ENCODE measurements at regions not wholly inside any gene's neighbourhood (a gene's known extent, or its start where the extent isn't known, plus 50 kb on each side); places are given as distances from the start of the nearest gene placed in this dataset.

DNA sequence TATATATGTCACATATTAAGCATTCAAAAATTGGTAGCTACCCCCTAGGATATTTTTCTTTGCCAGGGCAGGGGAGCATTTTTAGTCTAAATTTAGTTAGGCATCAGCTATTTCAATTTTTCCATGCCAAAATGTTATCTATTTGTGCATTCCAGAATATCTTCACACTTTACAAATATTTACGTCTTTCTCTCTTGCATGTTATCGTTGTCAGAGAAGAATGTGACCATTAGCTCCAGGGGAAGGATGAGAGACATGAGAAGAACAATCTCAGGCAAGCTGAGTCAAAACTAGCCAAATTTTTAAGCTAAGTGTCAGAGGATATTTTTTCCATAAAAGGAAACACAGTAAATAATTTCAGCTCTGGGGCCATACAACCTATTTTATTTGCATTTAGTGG, 885.0 kb upstream of the EPHA5 start:
- TF ChIP-seq POLR2AphosphoS5 (IDR thresholded peaks at IDR 0.05; ENCODE audit: low read depth, low read length) (no peak), YY1 (IDR thresholded peaks at IDR 0.05; ENCODE audit: low read depth) (no peak), RAD21 (IDR thresholded peaks at IDR 0.05; ENCODE audit: low read length) (no peak), SIN3A (IDR thresholded peaks at IDR 0.05; ENCODE audit: borderline replicate concordance, low read depth, low read length) (no peak), JUND (IDR thresholded peaks at IDR 0.05) (no peak), MXI1 (IDR thresholded peaks at IDR 0.05; ENCODE audit: low read depth, low read length) (no peak), SMC3 (IDR thresholded peaks at IDR 0.05; ENCODE audit: low read depth, low read length) (no peak), RFX5 (IDR thresholded peaks at IDR 0.05; ENCODE audit: low read length) (no peak), TCF12 (IDR thresholded peaks at IDR 0.05) (no peak), TEAD4 (IDR thresholded peaks at IDR 0.05; ENCODE audit: borderline replicate concordance, insufficient read depth) (no peak)
- TF ChIP-seq, protein P1, sequence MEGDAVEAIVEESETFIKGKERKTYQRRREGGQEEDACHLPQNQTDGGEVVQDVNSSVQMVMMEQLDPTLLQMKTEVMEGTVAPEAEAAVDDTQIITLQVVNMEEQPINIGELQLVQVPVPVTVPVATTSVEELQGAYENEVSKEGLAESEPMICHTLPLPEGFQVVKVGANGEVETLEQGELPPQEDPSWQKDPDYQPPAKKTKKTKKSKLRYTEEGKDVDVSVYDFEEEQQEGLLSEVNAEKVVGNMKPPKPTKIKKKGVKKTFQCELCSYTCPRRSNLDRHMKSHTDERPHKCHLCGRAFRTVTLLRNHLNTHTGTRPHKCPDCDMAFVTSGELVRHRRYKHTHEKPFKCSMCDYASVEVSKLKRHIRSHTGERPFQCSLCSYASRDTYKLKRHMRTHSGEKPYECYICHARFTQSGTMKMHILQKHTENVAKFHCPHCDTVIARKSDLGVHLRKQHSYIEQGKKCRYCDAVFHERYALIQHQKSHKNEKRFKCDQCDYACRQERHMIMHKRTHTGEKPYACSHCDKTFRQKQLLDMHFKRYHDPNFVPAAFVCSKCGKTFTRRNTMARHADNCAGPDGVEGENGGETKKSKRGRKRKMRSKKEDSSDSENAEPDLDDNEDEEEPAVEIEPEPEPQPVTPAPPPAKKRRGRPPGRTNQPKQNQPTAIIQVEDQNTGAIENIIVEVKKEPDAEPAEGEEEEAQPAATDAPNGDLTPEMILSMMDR (IDR thresholded peaks at IDR 0.05), result no peak
- TF ChIP-seq, protein P2, sequence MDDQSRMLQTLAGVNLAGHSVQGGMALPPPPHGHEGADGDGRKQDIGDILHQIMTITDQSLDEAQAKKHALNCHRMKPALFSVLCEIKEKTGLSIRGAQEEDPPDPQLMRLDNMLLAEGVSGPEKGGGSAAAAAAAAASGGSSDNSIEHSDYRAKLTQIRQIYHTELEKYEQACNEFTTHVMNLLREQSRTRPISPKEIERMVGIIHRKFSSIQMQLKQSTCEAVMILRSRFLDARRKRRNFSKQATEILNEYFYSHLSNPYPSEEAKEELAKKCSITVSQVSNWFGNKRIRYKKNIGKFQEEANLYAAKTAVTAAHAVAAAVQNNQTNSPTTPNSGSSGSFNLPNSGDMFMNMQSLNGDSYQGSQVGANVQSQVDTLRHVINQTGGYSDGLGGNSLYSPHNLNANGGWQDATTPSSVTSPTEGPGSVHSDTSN (IDR thresholded peaks at IDR 0.05), result no peak
- TF ChIP-seq, protein P3, sequence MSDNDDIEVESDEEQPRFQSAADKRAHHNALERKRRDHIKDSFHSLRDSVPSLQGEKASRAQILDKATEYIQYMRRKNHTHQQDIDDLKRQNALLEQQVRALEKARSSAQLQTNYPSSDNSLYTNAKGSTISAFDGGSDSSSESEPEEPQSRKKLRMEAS (IDR thresholded peaks at IDR 0.05; ENCODE audit: low read depth), result no peak
- TF ChIP-seq, protein P4, sequence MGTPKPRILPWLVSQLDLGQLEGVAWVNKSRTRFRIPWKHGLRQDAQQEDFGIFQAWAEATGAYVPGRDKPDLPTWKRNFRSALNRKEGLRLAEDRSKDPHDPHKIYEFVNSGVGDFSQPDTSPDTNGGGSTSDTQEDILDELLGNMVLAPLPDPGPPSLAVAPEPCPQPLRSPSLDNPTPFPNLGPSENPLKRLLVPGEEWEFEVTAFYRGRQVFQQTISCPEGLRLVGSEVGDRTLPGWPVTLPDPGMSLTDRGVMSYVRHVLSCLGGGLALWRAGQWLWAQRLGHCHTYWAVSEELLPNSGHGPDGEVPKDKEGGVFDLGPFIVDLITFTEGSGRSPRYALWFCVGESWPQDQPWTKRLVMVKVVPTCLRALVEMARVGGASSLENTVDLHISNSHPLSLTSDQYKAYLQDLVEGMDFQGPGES (IDR thresholded peaks at IDR 0.05; ENCODE audit: low read depth, low read length), result no peak
- TF ChIP-seq, protein P5, sequence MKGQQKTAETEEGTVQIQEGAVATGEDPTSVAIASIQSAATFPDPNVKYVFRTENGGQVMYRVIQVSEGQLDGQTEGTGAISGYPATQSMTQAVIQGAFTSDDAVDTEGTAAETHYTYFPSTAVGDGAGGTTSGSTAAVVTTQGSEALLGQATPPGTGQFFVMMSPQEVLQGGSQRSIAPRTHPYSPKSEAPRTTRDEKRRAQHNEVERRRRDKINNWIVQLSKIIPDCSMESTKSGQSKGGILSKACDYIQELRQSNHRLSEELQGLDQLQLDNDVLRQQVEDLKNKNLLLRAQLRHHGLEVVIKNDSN (IDR thresholded peaks at IDR 0.05; ENCODE audit: borderline replicate concordance, low read depth), result no peak
- TF ChIP-seq, protein P6, sequence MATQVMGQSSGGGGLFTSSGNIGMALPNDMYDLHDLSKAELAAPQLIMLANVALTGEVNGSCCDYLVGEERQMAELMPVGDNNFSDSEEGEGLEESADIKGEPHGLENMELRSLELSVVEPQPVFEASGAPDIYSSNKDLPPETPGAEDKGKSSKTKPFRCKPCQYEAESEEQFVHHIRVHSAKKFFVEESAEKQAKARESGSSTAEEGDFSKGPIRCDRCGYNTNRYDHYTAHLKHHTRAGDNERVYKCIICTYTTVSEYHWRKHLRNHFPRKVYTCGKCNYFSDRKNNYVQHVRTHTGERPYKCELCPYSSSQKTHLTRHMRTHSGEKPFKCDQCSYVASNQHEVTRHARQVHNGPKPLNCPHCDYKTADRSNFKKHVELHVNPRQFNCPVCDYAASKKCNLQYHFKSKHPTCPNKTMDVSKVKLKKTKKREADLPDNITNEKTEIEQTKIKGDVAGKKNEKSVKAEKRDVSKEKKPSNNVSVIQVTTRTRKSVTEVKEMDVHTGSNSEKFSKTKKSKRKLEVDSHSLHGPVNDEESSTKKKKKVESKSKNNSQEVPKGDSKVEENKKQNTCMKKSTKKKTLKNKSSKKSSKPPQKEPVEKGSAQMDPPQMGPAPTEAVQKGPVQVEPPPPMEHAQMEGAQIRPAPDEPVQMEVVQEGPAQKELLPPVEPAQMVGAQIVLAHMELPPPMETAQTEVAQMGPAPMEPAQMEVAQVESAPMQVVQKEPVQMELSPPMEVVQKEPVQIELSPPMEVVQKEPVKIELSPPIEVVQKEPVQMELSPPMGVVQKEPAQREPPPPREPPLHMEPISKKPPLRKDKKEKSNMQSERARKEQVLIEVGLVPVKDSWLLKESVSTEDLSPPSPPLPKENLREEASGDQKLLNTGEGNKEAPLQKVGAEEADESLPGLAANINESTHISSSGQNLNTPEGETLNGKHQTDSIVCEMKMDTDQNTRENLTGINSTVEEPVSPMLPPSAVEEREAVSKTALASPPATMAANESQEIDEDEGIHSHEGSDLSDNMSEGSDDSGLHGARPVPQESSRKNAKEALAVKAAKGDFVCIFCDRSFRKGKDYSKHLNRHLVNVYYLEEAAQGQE (IDR thresholded peaks at IDR 0.05; ENCODE audit: low read depth, low read length), result no peak
- TF ChIP-seq, protein P7, sequence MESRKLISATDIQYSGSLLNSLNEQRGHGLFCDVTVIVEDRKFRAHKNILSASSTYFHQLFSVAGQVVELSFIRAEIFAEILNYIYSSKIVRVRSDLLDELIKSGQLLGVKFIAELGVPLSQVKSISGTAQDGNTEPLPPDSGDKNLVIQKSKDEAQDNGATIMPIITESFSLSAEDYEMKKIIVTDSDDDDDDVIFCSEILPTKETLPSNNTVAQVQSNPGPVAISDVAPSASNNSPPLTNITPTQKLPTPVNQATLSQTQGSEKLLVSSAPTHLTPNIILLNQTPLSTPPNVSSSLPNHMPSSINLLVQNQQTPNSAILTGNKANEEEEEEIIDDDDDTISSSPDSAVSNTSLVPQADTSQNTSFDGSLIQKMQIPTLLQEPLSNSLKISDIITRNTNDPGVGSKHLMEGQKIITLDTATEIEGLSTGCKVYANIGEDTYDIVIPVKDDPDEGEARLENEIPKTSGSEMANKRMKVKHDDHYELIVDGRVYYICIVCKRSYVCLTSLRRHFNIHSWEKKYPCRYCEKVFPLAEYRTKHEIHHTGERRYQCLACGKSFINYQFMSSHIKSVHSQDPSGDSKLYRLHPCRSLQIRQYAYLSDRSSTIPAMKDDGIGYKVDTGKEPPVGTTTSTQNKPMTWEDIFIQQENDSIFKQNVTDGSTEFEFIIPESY (IDR thresholded peaks at IDR 0.05; ENCODE audit: borderline replicate concordance, low read depth), result no peak
- TF ChIP-seq, protein P8, sequence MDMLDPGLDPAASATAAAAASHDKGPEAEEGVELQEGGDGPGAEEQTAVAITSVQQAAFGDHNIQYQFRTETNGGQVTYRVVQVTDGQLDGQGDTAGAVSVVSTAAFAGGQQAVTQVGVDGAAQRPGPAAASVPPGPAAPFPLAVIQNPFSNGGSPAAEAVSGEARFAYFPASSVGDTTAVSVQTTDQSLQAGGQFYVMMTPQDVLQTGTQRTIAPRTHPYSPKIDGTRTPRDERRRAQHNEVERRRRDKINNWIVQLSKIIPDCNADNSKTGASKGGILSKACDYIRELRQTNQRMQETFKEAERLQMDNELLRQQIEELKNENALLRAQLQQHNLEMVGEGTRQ (IDR thresholded peaks at IDR 0.05; ENCODE audit: borderline replicate concordance, low read depth, low read length), result no peak
- Histone ChIP-seq H3K27me3 (ENCODE audit: insufficient read depth) (no peaks in the 10 kb centered on the region), H3K9me2 (no peaks in the 10 kb centered on the region), H3K27ac (ENCODE audit: low read depth in 2 of 2, low read length in 1 of 2) (no peak overlapping the region), H3K4me3 (ENCODE audit: low read depth in 2 of 2, low read length in 1 of 2) (no peak overlapping the region), H2AFZ (ENCODE audit: low read depth) (no peak overlapping the region), H3K4me1 (ENCODE audit: control insufficient read depth in 1 of 2, insufficient read depth in 2 of 2, low read depth in 1 of 2, low read length in 1 of 2) (no peaks in the 10 kb centered on the region), H3F3A (replicated peaks; ENCODE audit: insufficient read depth) (no peaks in the 10 kb centered on the region), H4K20me1 (ENCODE audit: insufficient read depth) (no peaks in the 10 kb centered on the region), H3K9ac (no peak overlapping the region), H3K79me2 (ENCODE audit: insufficient read depth) (no peaks in the 10 kb centered on the region), H3K9me3 (0 out of 2 replicates have a peak, but pooled peaks cover 3% of the 10 kb centered on the region), H3K4me2 (no peak overlapping the region), H3K36me3 (replicated peaks in 1 of 2; ENCODE audit: control insufficient read depth in 1 of 2, insufficient read depth in 2 of 2, low read length in 1 of 2) (no peaks in the 10 kb centered on the region)
- ChIA-PET CTCF (no interaction called here), POLR2A (no interaction called here)
- 0% methylated on average over 2 of the region's 2 CpGs for WGBS (ENCODE audit: low lambda C conversion rate)
- no peak for DNase-seq

Data from SK-N-SH (cell line).